Fibroblast of skin of left biceps (primary cell): ENCODE measurements at regions not wholly inside any gene's neighbourhood (a gene's known extent, or its start where the extent isn't known, plus 50 kb on each side); places are given as distances from the start of the nearest gene placed in this dataset.

Experiments
- DNase-seq, 2 experiments: peaks; one replicate each; pipeline ENCODE4 v3.0.0-alpha.2; 2013; ENCODE audit warnings: low read depth in 2 of 2

DNA sequence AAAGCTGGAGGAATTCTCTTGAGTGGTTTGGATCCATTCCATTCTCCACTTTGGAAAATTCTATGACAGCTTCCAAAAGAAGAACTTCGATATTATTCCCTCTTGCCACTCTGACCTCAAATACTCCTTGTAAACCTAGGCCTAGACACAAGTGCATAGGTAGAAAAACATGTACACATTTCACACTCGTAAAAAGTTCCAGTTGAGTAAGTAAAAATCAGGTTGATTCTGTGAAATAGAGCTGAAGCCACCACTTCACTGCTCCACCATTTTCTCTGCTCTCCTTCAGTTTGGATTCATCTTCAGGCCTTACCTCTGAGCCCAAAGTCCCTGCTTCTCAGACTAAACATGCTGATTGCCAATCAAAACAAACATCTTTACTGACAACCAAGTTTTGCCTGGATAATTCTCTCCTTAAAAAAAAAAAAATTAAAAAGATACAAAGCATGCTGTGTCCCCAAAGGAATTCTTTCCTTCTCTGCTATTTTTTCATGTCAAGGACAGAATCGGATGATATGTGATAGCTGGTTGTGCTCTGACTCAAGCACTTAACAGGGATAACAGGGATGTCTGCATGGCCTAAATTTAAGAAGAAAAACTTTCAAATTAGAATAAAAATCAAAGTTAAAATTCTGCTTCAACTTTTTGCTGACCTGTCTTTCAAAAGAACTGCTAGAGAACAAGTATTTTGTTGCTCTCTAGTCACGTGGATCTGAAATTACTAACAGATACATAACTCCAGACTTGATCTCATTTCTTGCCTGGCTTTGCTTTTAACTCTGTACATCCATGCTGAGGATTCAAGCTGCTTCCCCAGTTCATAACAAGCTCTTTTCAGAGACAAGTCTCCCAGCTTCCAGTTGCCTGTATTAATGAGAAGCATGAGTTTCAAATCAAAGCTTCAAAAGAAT is 420.9 kb upstream of the INTU start:
- DNase-seq, result no peak

DNA sequence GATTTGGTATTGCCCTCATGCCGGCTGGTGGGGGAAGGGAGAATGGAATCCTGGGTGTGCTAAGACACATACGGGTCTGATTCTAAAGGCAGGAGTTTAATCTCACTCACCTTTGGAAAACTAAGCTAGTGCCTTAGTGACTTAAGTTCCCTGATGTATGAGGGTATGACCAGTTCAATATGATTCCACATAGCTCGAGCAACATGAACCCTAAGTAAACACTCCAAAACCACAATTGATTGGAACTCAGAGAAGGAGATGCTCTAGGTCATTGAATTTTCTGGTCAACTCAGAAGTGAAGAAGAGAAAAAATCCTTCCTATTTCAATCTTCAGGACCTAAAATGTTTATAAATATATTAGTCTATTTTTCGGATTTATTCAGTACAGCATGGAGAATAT is 420.1 kb upstream of the INTU start:
- no peak for DNase-seq

DNA sequence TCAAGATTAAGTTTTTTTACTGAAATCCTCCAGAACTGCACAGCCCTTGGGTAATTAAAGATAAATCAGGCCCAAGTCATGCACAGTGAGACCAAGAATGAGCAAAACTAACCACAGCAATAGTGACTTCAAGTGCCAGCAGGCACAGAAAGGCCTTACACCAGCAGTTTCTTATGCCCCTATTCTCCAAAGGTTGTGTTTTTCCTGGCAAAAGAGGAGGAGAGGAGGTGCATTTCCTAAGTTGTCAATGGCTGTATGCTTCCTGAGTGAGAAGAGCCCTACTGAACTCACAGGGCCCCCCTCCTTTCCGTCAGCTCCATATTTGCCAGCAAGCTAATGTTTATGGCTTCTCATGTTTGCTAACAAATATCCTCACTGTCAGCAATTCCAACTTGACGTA is 418.7 kb upstream of the INTU start:
- no peak for DNase-seq

DNA sequence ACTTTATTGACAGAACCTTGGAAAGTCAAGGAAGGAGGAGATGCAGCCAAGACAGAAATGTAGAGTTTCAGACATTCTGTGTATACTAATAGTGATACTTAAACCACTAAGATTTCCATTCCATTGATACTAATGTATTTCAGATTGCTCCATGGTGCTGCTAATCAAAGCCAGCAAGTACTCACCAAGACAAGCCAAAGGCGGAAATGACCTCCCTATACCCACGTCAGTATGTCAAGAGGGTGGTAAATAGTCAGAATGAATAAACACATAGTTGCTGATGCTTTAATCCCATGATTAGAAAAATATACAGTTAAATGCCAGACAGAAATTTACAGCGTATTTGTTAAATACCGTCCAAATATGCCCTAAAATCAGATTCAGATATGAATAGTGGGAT is 417.8 kb upstream of the INTU start:
- DNase-seq, result no peak

DNA sequence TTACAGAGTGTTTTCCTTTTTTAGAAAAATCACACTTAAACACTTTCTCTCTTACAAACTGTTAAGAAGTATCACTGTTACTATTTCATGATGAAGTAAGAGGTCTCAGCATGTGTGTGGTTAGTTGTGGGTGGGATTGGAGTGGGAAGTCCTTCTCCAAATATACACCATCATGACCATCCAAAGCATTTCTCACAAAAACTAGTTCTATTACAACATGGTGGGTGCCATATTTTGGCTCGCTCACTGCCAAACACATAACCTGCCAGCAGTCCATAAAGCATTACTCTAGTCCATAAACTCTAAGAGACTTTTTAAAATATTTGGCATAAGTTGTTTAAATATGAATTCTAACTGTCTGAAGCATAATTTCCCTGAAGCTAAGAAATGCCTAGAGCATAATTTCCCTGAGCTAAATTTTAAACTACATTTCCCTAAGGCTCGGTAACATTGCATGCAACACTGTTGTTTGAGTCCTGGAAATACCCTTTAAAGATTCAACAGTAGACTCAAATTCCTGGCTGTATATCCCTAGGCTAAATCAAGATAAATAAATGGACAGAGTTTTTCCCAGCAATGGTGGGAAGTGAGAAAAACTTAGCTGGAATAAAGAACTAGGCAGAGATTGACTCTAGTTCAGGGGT is 415.0 kb upstream of the INTU start:
- no peak for DNase-seq

DNA sequence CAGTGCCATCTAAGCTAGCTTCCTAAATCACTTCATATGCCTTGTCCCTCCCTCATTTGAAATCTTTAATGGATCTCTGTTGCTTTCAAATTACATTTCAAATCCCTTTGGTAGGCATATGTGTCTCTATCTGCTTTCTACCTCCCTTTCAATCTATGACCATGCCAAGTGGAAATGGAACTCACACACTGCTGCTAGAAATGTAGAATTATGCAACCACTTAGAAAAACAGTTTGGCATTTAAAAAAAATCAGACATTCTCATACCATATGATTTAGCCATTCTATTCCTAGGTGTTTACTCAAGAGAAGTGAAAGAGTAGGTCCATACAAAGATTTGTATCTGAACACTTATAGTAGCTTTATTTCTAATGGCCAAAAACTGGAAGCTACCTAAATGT is 413.5 kb upstream of the INTU start:
- DNase-seq, result no peak

DNA sequence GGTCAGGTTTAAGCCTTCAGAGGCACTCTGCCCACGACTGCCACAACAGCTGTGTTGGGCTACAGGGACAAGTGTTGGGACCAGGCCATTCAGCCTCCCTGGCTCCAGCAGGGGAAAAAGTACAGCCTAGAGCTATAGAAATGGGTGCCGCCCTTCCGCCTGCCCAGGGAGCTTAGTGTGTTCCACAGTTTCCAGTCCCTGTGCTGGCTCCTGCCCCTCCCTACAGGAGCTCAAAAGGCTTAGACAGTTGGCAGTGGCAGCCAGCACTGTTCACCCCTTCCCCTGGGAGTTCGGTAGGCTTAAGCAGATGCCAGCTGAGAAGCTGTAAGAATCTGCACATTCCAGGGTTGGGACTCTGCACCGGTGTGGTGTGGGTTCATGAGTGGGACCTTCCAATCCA is 408.2 kb upstream of the INTU start:
- no peak for DNase-seq

DNA sequence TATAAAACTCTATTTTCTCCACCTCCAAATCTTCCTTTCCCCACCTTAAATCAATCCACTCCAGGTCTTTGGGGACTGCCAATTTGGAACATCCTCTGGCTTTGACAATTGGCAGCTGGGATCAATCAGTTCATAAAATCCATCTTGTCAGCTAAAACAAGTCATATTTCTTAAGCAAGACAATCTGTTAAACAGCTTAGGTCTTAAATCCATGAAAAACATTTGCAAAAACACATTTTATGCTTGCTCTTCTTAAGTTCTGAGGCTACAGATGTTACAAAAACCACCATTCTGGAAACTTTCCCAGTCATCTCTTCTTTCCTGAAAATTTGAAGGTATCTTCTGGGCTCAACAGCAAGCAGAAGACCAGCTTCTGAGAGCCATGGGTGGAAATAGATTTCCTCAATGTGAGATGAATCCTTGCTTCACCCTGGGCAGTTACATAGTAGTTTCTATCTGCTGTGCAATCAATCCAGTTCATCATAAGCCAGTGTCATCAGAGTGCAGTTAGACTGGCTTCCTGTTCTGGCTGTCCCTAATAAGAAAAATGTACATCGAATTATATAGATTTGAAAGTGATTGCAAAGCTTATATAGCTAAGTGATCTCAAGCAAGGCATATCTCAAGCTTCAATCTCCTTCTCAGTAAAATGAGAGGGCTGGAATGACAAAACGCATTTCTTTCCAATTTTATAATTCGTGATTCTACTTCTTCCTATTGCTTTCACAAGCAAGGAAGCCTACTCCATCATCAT is 402.7 kb upstream of the INTU start:
- peak in 1 of 2 experiments; percentile 54 for DNase-seq

DNA sequence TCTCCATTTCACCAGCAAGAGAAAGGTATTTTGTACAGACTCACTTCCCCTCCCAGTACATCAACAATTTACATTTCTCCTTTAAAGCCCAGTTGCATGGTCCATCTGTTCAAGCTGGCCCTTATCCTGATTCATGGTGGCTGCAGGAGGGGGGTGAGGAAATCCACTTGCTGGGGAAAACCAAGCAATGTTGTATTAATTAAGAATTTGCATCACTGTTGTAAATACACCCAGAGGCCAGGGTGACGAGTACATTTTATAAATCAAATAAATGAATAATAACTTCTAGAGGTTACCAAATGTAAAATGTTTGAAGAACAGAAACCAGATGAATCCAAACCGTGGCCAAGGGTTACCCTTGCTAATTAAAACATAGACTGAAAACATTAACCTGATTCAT is 395.9 kb upstream of the INTU start:
- DNase-seq, result peak in 1 of 2 experiments; percentile 66

DNA sequence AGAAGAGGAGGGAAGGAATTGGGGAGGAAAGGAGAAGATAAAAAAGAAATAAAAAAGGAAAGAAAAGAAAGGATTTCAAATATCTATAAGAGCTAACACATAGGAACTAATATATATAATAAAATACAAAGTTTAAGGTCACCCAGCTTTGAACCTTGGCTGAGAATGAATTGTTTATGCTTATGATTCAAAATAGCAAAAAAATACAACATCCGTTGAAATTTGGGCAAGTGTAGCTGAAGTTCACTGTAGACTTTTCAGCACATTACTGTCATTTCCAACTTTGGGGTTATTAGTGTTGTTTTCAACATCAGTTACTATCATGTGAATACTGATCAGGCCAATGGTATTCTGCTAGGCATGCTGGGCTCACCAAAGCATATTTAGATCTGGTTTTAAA is 395.2 kb upstream of the INTU start:
- DNase-seq, result no peak

DNA sequence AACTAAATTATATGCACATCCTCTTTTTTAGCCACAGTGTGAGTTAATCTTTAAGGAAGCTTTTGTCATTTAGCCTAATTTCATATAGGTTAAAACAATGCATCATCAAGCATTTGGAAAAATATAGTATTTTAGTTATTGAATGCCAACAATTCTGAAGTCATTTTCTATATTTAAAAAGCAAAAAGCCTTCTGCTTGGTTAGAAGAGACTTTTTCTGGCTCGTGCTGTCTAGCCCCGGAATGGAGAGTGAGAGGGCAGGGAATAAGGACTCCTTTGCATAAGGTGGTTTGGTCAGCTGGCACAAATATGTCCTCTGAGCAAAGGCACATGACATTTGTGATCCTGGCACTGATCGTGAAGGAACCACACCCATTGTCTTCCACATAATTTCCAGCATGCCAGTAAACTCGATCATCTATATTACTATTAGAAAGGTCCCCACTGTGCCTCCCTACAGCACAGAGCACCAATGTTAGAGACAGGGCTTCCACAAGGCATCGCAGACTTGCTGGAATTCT is 393.7 kb upstream of the INTU start:
- DNase-seq, result no peak

DNA sequence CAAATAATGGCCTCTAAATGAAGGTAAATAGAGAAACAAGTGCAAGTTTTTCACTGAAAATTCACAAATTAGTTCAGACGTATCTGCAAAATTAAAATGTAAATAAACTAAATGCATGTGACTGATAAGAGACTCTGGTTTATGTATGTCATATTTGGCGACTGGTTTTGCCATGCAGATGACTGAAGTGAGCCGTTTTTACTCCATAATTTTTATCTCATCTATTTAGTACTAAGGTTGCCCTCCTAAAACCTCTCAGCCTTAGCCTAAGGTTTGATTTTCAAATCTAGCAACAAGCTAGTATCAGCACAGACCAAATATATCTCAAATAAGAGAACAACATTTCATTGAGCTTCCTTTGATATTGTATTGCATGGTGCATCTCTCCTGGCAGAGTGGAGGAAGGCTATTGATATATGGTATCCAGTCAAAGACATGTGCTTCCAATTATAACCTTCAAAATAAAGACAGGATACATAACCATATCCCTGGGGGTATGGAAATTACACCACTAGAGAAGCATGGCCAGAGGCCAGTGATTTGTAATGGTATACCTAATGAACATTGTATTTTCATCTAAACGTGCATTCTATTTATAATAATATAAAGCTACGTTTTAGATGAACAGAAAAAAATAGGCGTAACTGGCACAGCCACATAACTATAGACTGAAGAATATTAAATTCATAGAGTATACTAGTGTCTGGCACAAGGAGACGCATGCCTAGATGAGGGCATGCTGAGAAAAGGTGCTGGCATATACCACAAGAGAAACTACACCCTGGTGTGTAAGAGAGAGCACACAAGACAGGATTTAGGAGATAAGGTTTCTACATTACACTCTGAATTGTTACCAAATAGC is 392.6 kb upstream of the INTU start:
- DNase-seq, result no peak

DNA sequence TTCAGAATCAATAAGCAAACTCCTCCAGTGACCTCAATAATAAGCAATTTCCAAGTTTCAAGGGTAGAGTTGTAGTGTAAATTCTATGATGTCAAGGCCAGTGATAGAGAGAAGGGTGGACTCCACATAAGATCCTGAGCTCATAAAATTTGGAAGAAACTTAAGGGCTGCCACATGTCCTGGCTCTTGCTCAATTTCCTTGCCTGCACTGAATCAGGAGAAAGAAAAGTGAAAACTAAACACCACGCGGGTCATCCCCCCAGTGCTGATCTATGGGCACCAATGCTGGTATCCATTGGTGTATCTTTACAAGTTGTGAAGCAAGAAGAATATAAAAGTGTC is 392.0 kb upstream of the INTU start:
- DNase-seq, result no peak

DNA sequence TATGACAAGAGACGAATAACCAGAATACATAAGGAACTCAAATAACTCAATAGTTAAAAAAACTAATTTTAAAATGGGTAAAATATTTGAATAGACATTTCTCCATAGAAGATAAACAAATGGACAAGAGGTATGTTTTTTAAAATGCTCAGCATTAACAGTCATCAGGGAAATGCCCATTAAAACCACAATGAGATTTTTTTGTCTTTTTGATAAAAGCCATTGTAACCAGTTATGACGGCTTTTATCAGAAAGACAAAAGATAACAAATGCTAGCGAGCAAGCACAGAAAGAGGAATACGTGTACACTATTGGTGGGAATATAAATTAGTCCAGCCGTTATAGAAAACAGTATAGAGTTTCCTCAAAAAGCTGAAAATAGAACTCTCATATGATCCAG is 388.2 kb upstream of the INTU start:
- no peak for DNase-seq

DNA sequence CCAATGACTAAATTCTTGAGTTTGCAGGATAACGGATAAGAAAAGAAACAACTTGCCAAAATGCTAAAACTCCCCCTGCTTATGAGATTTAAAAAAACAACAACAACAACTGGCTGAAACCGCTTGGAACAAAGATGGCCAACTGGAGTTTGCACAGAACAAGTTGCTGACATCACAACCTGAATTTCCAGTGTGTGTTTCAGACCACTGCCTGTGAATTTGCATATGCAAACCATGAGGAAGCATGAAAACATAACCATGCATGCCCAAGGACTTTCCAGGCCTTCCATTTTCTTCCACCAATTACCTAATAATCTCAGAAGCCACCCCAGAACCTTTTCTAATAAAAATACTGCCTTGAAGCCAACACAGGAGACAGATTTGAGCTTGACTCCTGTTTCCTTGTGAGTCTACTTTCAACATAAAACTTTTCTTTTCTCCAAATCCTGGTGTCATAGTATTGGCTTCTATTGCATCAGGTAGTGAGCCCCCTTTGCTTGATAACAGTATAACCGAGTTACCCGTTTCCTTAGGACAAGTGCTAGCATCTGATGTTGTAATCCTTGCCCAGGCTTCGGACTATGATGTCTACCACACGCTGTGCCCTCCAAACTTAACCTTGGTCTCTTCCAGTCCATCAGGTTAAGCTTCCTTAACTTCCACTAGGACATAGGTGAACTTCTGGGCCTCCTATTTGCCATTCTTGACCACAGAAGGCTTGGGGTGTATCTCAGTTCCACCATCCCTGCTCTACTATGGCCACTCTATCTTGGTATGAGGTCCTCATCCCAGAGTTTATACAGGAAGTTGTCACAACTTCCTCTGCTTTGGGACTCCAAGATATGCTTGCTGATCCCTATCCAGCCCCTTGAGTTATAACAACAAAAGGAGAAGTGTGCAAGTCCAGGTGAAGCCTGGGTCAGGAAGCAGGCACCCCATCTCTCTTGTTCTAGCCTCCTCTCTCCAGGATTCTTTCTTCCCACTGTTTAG is 385.5 kb upstream of the INTU start:
- DNase-seq, result no peak

DNA sequence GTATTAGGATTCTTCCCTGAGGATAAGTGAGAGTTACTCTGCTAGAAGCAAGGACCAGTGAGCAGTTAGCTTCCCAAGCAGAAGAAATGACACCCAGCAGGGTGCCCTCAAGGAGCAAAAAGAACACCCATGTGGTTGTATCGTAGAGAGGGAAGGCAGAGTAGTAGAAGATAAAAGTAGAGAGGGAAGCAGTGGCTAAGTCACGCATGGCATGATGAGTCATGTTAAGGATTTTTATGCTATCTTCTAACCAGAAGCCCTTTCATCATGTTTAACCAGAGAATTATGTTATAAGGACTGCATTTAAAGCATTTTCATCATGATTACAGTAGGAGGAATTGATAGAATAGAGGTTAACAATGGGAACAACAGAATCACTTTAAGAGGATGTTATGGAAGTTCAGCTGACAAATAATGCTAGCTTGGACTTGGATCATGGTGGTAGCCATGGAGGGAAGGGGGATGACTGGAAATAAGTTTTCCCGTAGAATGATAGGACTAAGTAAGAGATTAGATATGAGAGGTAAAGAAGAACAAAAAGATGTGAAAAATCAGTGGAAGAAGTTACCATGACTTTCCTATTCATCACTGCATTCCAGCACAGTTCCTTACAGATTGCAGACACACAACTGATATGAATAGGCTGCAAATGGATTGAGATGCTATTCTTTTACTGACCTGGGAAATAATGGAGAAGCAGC is 383.5 kb upstream of the INTU start:
- no peak for DNase-seq

DNA sequence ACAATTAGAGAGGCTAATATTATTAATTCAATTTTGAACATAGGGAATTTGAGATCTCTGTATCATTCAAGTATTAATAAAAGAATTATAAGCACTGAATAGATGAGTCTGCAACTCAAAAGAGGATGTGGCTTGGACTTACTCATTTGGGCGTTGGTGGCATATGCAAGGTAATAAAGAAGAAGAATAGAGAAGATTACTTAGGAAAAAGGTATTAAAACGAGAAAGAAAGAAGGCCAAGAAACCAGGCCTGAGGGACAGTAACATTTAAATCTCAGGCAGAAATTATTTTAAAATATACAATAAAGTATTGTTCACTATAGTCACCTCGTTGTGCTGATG is 383.0 kb upstream of the INTU start:
- no peak for DNase-seq

DNA sequence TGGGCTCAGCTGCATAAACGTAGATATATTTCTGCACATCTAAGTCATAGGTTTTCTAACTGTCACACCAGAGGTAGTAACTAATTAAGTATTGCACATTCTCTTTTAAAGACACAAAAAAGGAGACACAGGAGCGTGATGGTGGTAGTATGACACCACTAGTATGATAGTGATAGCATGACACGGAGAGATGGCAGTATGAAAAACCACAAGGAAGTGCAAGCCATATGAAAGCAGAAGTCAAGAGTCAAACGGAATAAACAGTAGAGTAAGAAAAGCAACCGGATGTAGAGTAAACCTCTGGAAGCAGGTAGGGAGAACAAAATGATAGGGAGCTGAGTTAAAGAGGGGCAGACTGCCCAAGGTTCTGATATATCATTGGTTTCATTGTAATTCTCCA is 382.2 kb upstream of the INTU start:
- no peak for DNase-seq

DNA sequence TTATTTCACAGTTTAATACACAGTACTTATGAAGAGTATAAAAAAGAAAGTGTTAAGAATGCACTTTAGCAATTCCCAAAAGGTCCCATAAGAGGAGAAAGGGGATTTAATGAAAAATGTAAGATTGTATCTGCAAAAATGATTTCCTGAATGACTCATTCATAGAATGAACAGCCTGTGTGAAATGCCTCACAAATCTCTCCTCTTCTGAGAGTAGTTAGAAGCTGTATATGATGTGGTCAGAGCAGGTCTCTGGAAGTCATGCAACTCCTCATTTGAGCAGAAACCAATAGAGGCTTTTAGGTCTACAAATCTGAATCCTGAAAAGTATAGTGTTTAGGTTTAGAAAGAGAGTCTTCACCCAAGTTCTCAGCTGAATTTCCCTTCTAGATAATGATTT is 381.3 kb upstream of the INTU start:
- no peak for DNase-seq

DNA sequence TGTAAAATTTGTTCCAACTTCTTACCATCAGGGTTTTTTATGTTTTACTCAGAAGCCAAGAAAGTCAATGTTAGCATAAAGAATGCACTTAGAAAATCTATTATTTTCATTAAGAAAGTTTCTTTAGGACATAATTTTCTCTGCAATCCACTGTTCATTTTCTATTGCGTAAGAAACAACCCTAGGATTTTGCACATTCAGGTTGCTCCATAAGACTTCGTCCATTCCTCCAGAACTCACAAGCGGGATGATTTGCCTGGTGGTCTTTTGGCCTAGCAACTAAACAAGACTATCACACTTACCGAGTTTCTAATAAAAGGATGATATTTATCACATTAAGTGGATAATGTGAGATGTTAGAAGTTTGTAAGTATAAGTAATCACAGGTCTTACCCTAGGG is 376.3 kb upstream of the INTU start:
- DNase-seq, result no peak
